Upper lobe of left lung (tissue), 6 donors: ENCODE measurements at regions not wholly inside any gene's neighbourhood (a gene's known extent, or its start where the extent isn't known, plus 50 kb on each side); places are given as distances from the start of the nearest gene placed in this dataset.
"Not testable (repeated sequence)": the region's sequence is repeated elsewhere in the genome, so short reads cannot be mapped to it uniquely, and the experiment has no call there.

ENCODE experiments used
- ATAC-seq, 2 donors: fragments of 200-7000 bp; cut with Tn5 transposase; one replicate each; pipeline ENCODE4 v1.9.1; 2022; ENCODE audit warnings: mild to moderate bottlenecking in 2 of 2, moderate library complexity in 2 of 2; ENCODE audit not compliant: low FRiP score in 2 of 2
- DNase-seq, 2 donors: peaks; one replicate each; pipeline ENCODE4 v3.0.0-alpha.2; 2019 to 2020
- H3K27ac ChIP-seq, 4 donors: fragments of 200-600 bp; sonication (generic); one replicate each; pipeline ENCODE4 v1.5.1; 2016 to 2019
- H3K27me3 ChIP-seq, 4 donors: fragments of 200-600 bp; sonication (generic); one replicate each; pipeline ENCODE4 v1.5.1; 2017 to 2019
- H3K36me3 ChIP-seq, 4 donors: fragments of 200-600 bp; sonication (generic); one replicate each; pipeline ENCODE4 v1.5.1; 2016 to 2019
- H3K4me1 ChIP-seq, 4 donors: fragments of 200-600 bp; sonication (generic); one replicate each; pipeline ENCODE4 v1.5.1; 2018 to 2019
- H3K4me3 ChIP-seq, 4 donors: fragments of 200-600 bp; sonication (generic); one replicate each; pipeline ENCODE4 v1.5.1; 2017 to 2019; ENCODE audit warnings: mild to moderate bottlenecking in 2 of 4, moderate library complexity in 1 of 4
- H3K9me3 ChIP-seq, 4 donors: fragments of 200-600 bp; sonication (generic); one replicate each; pipeline ENCODE4 v1.5.1; 2018 to 2019
- WGBS, 2 donors: methylation state at CpG; one replicate each; pipeline ENCODE4 v1.1.5; 2017 to 2018; 5-methylcytosine and 5-hydroxymethylcytosine counted together
- donor health status: DM: no; HTN: no; CAD: no; lungs with moderate emphysema.
- donor health status: DM: no; HTN: yes; CAD: no; lungs with severe emphysema.

DNA sequence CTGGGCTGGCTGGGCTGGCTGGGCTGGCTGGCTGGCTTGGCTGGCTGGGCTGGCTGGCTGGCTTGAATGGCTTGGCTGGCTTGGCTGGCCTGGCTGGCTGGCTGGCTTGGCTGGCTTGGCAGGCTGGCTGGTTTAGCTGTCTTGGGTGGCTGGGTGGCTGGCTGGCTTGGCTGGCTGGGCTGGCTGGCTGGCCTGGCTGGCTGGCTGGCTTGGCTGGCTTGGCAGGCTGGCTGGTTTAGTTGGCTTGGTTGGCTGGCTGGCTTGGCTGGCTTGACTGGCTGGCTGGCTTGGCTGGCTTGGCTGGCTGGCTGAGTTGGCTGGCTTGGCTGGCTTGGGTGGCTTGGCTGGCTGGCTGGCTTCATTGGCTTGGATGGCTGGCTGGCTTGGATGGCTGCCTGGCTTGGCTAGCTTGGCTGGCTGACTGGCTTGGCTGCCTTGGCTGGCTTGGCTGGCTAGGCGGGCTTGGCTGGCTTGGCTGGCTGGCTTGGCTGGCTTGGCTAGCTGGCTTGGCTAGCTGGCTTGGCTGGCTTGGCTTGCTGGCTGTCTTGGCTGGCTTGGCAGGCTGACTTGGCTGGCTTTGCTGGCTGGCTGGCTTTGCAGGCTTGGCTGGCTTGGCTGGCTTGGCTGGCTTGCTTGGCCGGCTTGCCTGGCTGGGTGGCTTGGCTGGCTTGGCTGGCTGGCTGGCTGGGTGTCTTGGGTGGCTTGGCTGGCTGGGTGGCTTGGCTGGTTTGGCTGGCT lies 2807.2 kb downstream of the RPIA start:
- H3K27me3 ChIP-seq, H3K4me3 ChIP-seq, H3K36me3 ChIP-seq, H3K27ac ChIP-seq, H3K4me1 ChIP-seq, H3K9me3 ChIP-seq: not testable (repeated sequence)
- 65 to 80% methylated on average over 2 of the region's 2 CpGs for WGBS, 2 donors
- DNase-seq (peak; percentile 72 to 87), ATAC-seq (peak; percentile 25 to 33)

DNA sequence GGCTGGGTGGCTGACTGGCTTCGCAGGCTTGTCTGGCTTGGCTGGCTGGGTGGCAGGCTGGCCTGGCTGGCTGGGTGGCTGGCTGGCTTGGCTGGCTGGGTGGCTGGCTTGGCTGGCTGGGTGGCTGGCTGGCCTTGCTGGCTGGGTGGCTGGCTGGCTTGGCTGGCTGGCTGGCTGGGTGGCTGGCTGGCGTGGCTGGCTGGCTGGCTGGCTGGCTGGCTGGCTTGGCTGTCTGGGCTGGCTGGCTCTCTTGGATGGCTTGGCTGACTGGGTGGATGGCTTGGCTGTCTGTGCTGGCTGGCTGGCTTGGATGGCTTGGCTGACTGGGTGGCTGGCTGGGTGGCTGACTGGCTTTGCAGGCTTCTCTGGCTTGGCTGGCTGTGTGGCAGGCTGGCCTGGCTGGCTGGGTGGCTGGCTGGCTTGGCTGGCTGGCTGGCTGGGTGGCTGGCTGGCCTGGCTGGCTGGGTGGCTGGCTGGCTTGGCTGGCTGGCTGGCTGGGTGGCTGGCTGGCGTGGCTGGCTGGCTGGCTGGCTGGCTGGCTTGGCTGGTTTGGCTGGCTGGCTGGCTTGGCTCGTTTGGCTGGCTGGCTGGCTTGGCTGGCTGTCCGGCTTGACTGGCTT lies 2808.1 kb downstream of the RPIA start:
- H3K4me3 ChIP-seq, ATAC-seq, H3K4me1 ChIP-seq, H3K9me3 ChIP-seq, H3K27me3 ChIP-seq, H3K27ac ChIP-seq, H3K36me3 ChIP-seq: not testable (repeated sequence)
- 48 to 75% methylated on average over 3 to 4 of the region's 5 CpGs for WGBS, 2 donors
- peak in 1 of 2 donors; percentile 84 for DNase-seq

DNA sequence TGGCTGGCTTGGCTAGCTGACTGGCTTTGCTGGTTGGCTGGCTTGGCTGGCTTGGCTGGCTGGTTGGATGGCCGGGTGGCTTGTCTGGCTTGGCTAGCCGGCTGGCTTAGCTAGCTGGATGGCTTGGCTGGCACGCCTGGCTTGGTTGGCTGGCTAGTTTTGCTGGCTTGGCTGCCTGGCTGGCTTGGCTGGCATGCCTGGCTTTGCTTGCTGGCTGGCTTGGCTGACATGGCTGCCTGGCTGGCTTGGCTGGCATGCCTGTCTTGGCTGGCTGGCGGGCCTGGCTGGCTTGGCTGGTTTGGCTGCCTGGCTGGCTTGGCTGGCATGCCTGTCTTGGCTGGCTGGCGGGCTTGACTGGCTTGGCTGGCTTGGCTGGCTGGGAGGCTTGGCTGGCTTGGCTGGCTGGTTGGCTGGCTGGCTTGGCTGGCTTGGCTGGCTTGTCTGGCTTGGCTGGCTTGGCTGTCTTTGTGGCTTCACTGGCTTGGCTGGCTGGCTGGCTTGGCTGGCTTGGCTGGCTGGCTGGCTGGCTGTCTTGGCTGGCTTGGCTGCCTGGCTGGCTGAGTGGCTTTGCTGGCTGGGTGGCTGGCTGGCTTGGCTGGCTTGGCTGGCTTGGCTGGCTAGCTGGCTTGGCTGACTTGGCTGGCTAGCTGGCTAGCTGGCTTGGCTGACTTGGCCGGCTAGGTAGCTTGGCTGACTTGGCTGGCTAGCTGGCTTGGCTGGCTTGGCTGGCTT lies 2808.9 kb downstream of the RPIA start:
- WGBS, 2 donors = 89 to 100% methylated on average over 3 to 4 of the region's 6 CpGs
- DNase-seq = peak in 1 of 2 donors; percentile 87

DNA sequence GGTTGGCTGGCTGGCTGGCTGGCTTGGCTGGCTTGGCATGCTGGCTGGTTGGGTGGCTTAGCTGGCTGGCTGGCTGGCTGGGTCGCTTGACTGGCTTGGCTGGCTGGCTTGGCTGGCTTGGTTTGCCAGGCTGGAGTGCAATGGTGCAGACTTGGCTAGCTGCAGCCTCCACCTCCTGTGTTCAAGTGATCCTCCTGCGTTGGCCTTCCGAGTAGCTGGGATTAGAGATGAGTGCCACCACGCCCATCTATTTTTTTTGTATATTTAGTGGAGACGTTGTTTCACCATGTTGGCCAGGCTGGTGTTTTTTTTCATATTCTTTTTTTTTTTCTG lies 2809.5 kb downstream of the RPIA start:
- peak in 1 of 2 donors; percentile 34 for ATAC-seq
- not testable (repeated sequence) for H3K27me3 ChIP-seq, H3K27ac ChIP-seq, H3K9me3 ChIP-seq, H3K4me3 ChIP-seq, H3K36me3 ChIP-seq, H3K4me1 ChIP-seq, DNase-seq
- 83 to 84% methylated on average over 5 of the region's 5 CpGs for WGBS, 2 donors

More for the DNA sequence above, 2808.9 kb downstream of the RPIA start:
- not testable (repeated sequence) for H3K9me3 ChIP-seq, H3K4me3 ChIP-seq, H3K36me3 ChIP-seq, H3K27me3 ChIP-seq, H3K27ac ChIP-seq, H3K4me1 ChIP-seq
- ATAC-seq = peak in 1 of 2 donors; percentile 25

DNA sequence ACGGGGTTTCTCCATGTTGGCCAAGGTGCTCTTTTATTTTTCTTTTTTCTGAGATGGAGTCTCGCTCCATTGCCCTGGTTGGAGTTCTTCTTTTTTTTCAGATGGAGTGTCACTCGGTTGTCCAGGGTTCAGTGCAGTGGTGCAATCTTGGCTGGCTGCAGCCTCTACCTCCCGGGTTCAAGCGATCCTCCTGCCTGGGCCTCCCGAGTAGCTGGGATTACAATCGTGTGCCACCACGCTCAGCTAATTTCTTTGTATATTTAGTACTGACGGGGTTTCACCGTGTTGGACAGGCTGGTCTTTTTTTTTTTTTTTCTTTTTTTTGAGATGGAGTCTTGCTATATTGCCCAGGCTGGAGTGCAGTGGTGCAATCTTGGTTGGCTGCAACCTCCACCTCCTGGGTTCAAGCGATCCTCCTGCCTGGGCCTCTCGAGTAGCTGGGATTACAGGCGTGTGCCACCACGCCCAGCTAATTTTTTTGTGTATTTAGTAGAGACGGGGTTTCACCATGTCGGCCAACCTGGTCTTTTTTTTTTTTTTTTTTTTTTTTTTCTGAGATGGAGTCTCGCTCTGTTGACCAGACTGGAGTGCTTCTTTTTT lies 2810.1 kb downstream of the RPIA start:
- 92 to 93% methylated on average over 16 of the region's 17 CpGs for WGBS, 2 donors
- not testable (repeated sequence) for ATAC-seq, DNase-seq

DNA sequence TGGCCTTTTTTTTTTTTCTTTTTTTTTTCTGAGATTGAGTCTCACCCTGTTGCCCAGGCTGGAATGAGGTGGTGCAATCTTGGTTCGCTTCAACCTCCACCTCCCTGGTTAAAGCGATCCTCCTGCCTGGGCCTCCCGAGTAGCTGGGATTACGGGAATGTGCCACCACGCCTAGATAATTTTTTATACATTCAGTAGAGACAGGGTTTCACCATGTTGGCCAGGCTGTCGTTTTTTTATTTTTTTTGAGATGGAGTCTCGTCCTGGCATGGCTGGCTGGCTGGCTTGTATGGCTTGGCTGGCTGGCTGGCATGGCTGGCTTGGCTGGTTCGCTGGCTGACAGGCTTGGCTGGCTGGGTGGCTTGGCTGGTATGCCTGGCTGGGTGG lies 2812.1 kb downstream of the RPIA start:
- H3K4me3 ChIP-seq, H3K27ac ChIP-seq, H3K9me3 ChIP-seq, H3K36me3 ChIP-seq, DNase-seq, H3K4me1 ChIP-seq, H3K27me3 ChIP-seq: not testable (repeated sequence)
- ATAC-seq = peak in 1 of 2 donors; percentile 58
- WGBS, 2 donors = 74 to 83% methylated on average over 8 of the region's 8 CpGs

More for the DNA sequence above, 2810.1 kb downstream of the RPIA start:
- not testable (repeated sequence) for H3K4me1 ChIP-seq, H3K4me3 ChIP-seq, H3K36me3 ChIP-seq, H3K27me3 ChIP-seq, H3K9me3 ChIP-seq, H3K27ac ChIP-seq

DNA sequence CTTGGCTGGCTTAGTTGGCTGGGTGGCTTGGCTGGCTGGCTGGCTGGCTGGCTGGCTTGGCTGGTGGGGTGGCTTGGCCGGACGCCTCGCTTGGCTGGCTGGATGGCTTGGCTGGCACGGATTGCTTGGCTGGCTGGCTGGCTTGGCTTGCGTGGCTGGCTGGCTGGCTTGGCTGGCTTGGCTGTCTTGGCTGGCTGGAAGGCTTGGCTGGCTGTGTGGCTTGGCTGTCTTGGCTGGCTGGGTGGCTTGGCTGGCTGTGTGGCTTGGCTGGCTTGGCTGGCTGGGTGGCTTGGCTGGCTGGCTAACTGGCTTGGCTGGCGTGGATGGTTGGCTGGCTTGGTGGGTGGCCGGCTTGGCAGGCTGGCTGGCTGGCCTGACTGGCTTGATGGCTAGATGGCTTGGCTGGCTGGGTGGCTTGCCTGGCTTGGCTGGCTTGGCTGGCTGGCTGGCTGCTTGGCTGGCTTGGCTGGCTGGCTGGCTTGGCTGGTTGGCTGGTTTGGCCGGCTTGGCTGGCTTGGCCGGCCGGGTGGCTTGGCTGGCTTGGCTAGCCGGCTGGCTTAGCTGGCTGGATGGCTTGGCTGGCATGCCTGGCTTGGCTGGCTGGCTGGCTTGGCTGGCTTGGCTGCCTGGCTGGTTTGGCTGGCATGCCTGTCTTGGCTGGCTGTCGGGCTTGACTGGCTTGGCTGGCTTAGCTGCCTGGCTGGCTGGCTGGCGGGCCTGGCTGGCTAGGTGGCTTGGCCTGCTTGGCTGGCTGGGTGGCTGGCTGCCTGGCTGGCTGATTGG lies 2812.7 kb downstream of the RPIA start:
- DNase-seq = peak in 1 of 2 donors; percentile 83
- H3K27ac ChIP-seq, H3K9me3 ChIP-seq, H3K36me3 ChIP-seq, H3K4me1 ChIP-seq, H3K4me3 ChIP-seq, ATAC-seq, H3K27me3 ChIP-seq: not testable (repeated sequence)
- 80 to 82% methylated on average over 1 to 5 of the region's 13 CpGs for WGBS, 2 donors

DNA sequence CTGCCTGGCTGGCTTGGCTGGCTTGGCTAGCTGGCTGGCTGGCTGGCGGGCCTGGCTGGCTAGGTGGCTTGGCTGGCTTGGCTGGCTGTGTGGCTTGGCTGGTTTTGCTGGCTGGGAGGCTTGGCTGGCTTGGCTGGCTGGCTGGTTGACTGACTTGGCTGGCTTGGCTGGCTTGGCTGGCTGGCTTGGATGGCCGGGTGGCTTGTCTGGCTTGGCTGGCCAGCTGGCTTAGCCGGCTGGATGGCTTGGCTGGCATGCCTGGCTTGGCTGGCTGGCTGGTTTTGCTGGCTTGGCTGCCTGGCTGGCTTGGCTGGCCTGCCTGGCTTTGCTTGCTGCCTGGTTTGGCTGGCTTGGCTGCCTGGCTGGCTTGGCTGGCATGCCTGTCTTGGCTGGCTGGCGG lies 2817.3 kb downstream of the RPIA start:
- H3K9me3 ChIP-seq, H3K4me1 ChIP-seq, ATAC-seq, H3K36me3 ChIP-seq, H3K4me3 ChIP-seq, H3K27ac ChIP-seq, H3K27me3 ChIP-seq: not testable (repeated sequence)
- peak in 1 of 2 donors; percentile 66 for DNase-seq
- no CpG with 5 or more reads among the region's 4 CpGs for WGBS, 2 donors

DNA sequence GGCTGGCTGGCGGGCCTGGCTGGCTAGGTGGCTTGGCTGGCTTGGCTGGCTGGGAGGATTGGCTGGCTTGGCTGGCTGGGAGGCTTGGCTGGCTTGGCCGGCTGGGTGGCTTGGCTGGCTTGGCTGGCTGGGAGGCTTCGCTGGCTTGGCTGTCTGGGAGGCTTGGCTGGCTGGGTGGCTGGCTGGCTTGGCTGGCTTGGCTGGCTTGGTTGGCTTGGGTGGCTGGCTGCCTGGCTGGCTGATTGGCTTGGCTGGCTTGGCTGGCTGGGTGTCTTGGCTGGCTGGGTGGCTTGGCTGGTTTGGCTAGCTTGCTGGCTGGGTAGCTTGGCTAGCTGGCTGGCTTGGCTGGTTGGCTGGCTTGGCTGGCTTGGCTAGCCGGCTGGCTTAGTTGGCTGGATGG lies 2817.8 kb downstream of the RPIA start:
- H3K4me1 ChIP-seq, H3K9me3 ChIP-seq, H3K4me3 ChIP-seq, ATAC-seq, H3K27ac ChIP-seq, H3K27me3 ChIP-seq, H3K36me3 ChIP-seq: not testable (repeated sequence)
- 56 to 80% methylated on average over 1 to 3 of the region's 4 CpGs for WGBS, 2 donors
- peak in 1 of 2 donors; percentile 50 for DNase-seq

DNA sequence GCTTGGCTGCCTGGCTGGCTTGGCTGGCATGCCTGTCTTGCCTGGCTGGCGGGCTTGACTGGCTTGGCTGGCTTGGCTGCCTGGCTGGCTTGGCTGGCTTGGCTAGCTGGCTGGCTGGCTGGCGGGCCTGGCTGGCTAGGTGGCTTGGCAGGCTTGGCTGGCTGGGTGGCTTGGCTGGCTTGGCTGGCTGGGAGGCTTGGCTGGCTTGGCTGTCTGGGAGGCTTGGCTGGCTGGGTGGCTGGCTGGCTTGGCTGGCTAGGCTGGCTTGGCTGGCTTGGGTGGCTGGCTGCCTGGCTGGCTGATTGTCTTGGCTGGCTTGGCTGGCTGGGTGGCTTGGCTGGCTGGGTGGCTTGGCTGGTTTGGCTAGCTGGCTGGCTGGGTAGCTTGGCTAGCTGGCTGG lies 2819.7 kb downstream of the RPIA start:
- not testable (repeated sequence) for H3K36me3 ChIP-seq, ATAC-seq

DNA sequence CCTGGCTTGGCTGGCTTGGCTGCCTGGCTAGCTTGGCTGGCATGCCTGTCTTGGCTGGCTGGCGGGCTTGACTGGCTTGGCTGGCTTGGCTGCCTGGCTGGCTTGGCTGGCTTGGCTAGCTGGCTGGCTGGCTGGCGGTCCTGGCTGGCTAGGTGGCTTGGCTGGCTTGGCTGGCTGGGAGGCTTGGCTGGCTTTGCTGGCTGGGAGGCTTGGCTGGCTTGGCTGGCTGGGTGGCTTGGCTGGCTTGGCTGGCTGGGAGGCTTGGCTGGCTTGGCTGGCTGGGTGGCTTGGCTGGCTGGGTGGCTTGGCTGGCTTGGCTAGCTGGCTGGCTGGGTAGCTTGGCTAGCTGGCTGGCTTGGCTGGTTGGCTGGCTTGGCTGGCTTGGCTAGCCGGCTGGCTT lies 2824.5 kb downstream of the RPIA start:
- H3K27ac ChIP-seq, DNase-seq, H3K27me3 ChIP-seq, H3K4me3 ChIP-seq, ATAC-seq, H3K36me3 ChIP-seq, H3K9me3 ChIP-seq, H3K4me1 ChIP-seq: not testable (repeated sequence)
- 86% methylated on average over 1 of the region's 3 CpGs for WGBS, 2 donors

More for the DNA sequence above, 2819.7 kb downstream of the RPIA start:
- H3K27ac ChIP-seq, H3K9me3 ChIP-seq, H3K4me3 ChIP-seq, H3K4me1 ChIP-seq, H3K27me3 ChIP-seq: not testable (repeated sequence)
- peak in 1 of 2 donors; percentile 34 for DNase-seq
- no CpG with 5 or more reads among the region's 2 CpGs for WGBS, 2 donors

DNA sequence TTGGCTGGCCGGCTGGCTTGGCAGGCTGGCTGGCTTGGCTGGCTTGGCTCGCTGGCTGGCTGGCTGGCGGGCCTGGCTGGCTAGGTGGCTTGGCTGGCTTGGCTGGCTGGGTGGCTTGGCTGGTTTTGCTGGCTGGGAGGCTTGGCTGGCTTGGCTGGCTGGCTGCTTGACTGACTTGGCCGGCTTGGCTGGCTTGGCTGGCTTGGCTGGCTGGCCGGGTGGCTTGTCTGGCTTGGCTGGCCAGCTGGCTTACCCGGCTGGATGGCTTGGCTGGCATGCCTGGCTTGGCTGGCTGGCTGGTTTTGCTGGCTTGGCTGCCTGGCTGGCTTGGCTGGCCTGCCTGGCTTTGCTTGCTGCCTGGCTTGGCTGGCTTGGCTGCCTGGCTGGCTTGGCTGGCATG lies 2825.2 kb downstream of the RPIA start:
- not testable (repeated sequence) for H3K4me1 ChIP-seq, H3K9me3 ChIP-seq, ATAC-seq, H3K27me3 ChIP-seq, H3K4me3 ChIP-seq, H3K27ac ChIP-seq, H3K36me3 ChIP-seq
- WGBS, 2 donors = no CpG with 5 or more reads among the region's 6 CpGs
- DNase-seq = peak in 1 of 2 donors; percentile 47
